ENCODE measurements at regions not wholly inside any gene's neighbourhood (a gene's known extent, or its start where the extent isn't known, plus 50 kb on each side); places are given as distances from the start of the nearest gene placed in this dataset.
"Not testable (repeated sequence)": the region's sequence is repeated elsewhere in the genome, so short reads cannot be mapped to it uniquely, and the experiment has no call there.

GRCh38 chr1:235052067-235053008, 76.3 kb downstream of the TOMM20 start:
- H3K4me3 ChIP-seq (ENCODE audit: control insufficient read depth, low read depth, low read length): no peak overlapping the region
- TF ChIP-seq, protein P1, sequence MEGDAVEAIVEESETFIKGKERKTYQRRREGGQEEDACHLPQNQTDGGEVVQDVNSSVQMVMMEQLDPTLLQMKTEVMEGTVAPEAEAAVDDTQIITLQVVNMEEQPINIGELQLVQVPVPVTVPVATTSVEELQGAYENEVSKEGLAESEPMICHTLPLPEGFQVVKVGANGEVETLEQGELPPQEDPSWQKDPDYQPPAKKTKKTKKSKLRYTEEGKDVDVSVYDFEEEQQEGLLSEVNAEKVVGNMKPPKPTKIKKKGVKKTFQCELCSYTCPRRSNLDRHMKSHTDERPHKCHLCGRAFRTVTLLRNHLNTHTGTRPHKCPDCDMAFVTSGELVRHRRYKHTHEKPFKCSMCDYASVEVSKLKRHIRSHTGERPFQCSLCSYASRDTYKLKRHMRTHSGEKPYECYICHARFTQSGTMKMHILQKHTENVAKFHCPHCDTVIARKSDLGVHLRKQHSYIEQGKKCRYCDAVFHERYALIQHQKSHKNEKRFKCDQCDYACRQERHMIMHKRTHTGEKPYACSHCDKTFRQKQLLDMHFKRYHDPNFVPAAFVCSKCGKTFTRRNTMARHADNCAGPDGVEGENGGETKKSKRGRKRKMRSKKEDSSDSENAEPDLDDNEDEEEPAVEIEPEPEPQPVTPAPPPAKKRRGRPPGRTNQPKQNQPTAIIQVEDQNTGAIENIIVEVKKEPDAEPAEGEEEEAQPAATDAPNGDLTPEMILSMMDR (conservative IDR thresholded peaks at IDR 0.05; ENCODE audit: control insufficient read depth, insufficient read depth, low read depth, low read length): no peak
- DNase-seq (ENCODE audit: low read depth): no peak

GRCh38 chr1:235051521-235051920, 77.1 kb downstream of the TOMM20 start:
- no peak overlapping the region for H3K4me3 ChIP-seq (ENCODE audit: control insufficient read depth, low read depth, low read length)
- TF ChIP-seq, protein P1 (conservative IDR thresholded peaks at IDR 0.05; ENCODE audit: control insufficient read depth, insufficient read depth, low read depth, low read length): no peak
- DNase-seq (ENCODE audit: low read depth): no peak

- DNase-seq (ENCODE audit: low read depth): peak; percentile 91
- TF ChIP-seq, protein P1 (conservative IDR thresholded peaks at IDR 0.05; ENCODE audit: control insufficient read depth, insufficient read depth, low read depth, low read length): no peak
- H3K4me3 ChIP-seq (ENCODE audit: control insufficient read depth, low read depth, low read length): no peak overlapping the region
These were observed 77.7 kb downstream of the TOMM20 start for GRCh38 chr1:235050911-235051360.

DNA sequence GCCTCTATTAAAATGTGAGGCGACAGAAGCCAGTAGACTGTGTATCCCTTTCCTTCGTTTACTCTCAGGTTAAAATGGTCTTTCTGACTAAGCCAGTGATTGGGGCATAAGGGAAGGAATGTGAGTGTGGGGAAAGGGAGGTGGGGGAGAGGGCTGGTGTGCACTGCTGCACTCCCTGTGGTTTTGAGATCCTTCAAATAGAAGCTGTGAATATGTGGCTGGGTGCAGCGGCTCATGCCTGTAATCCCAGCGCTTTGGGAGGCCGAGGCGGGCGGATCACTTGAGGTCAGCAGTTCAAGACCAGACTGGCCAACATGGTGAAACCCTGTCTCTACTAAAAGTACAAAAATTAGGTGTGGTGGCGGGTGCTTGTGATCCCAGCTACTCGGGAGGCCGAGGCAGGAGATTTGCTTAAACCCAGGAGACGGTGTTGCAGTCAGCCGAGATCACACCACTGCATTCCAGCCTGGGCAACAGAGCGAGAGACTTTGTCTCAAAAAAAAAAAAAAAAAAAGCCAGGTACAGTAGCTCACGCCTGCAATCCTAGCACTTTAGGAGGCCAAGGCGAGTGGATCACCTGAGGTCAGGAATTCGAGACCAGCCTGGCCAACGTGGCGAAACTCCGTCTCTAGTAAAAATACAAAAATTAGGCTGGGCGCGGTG, 78.8 kb downstream of the TOMM20 start:
- not testable (repeated sequence) for DNase-seq (ENCODE audit: low read depth)

GRCh38 chr1:235049217-235049616, 79.4 kb downstream of the TOMM20 start:
- TF ChIP-seq, protein P1 (conservative IDR thresholded peaks at IDR 0.05; ENCODE audit: control insufficient read depth, insufficient read depth, low read depth, low read length): no peak
- H3K4me3 ChIP-seq (ENCODE audit: control insufficient read depth, low read depth, low read length): no peak overlapping the region
- DNase-seq (ENCODE audit: low read depth): no peak

More for the DNA sequence above, 78.8 kb downstream of the TOMM20 start:
- not testable (repeated sequence) for H3K4me3 ChIP-seq (ENCODE audit: control insufficient read depth, low read depth, low read length)

- H3K4me3 ChIP-seq (ENCODE audit: control insufficient read depth, low read depth, low read length): no peak overlapping the region
- no peak for DNase-seq (ENCODE audit: low read depth)
- TF ChIP-seq, protein P1 (conservative IDR thresholded peaks at IDR 0.05; ENCODE audit: control insufficient read depth, insufficient read depth, low read depth, low read length): no peak
These were observed 81.2 kb downstream of the TOMM20 start for GRCh38 chr1:235047331-235047871.

Data from fibroblast of mammary gland (primary cell).